GM04503 (cell line): ENCODE measurements at regions not wholly inside any gene's neighbourhood (a gene's known extent, or its start where the extent isn't known, plus 50 kb on each side); places are given as distances from the start of the nearest gene placed in this dataset.

Source experiments
- DNase-seq: peaks from one replicate; pipeline ENCODE4 v3.0.0-alpha.2; 2012; ENCODE audit warnings: low read depth

DNA sequence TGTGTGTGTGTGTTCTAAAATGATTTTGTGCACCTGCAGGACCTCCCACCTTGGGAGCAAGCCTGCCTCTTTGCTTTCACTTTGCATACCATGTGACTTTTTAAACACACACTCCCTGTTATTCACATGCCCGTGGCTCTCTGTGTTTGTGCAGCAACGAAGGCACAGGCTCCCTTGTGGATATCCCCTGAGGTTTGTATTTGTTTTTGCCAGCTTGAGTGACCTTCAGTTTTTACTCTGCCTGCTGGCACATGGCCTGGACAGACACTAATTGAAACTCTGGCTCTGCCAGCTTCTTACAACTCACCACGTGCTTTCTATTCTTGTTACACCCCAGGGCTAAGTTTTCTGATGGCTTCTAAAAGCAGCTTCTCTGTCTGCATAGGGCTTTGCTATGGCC, 885.8 kb downstream of the SH3BGRL start:
- no peak for DNase-seq

- DNase-seq: no peak
Observed at GRCh38 chrX:82092307-82092706, 890.4 kb downstream of the SH3BGRL start.

DNA sequence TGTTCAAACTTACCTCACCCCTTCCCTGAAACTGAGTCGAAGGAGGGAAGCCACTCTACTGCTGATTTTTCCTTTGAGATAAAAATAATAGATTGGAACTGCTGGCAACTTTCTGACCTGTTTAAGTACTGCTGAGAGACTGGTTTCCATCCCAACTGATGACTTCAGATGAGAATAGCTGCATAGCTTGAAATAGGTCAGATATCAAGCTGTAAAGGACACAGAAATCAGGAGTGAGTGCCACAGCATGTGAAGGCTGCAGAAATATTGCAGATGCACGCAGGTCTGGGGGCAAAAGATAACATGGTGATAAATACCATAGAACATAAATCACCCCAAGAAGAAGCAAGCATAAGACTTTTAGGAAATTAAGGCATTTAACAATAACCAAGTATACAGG, 923.2 kb downstream of the SH3BGRL start:
- no peak for DNase-seq

- no peak for DNase-seq
Observed at GRCh38 chrX:82127228-82128123, 925.6 kb downstream of the SH3BGRL start.

DNA sequence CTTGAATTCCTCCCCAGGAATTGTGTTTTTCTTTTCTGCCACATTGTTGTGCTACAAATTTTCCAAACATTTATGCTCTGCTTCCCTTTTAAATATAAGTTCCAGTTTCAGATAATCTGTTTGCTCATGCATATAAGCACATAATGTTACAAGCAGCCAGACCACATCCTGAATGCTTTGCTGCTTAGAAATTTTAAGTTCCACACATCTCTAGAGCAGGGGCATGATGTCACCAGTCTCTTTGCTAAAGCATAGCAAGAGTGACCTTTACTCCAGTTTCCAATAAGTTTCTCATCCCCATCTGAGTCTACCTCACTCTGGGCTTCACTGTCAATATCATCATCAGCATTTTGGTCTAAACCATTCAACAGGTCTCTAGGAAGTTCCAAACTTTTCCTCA, 932.5 kb downstream of the SH3BGRL start:
- peak; percentile 2 for DNase-seq

DNA sequence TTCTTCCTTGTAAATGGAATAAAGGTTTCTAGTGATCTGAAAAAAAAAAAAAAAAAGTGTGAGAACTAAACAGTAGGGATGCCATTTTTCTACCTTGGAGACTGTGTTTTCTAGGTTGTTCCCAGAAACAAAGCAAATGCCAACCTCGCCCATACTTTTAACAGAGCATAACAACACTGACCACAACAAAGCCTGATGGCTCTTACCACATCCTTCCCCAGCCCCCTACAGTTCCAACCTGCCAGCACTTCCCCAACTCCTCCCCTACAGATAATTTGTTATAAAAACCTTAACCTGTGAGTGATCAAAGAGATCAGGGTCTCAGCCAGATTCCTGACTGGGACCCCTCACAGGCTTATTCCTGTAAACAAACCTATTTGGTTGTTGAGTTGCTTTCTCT, 940.0 kb downstream of the SH3BGRL start:
- DNase-seq: no peak

GRCh38 chrX:82161195-82161594, 959.3 kb downstream of the SH3BGRL start:
- DNase-seq: no peak

- no peak for DNase-seq
Observed at GRCh38 chrX:82163701-82164100, 961.8 kb downstream of the SH3BGRL start.

- no peak for DNase-seq
Observed at GRCh38 chrX:82196866-82197265, 995.0 kb downstream of the SH3BGRL start.

DNA sequence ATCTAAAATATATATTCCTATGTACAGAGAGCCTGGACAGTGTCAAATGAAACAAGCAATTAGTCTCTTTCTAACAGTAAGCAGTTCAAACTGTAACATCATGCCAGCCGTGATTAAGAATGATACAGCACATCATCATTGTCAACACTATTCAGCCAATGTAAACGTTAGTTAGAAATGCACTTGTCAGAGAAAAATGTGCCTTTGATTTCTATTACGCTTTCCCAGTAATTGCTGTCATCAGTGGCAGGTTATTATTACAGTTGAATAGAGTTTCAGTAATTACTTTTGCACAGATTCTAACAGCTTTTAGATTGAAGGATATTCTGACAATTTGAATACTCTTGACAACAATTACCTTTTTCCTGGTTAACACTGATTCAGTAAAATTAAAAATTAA, 1007.1 kb downstream of the SH3BGRL start:
- DNase-seq: no peak

DNA sequence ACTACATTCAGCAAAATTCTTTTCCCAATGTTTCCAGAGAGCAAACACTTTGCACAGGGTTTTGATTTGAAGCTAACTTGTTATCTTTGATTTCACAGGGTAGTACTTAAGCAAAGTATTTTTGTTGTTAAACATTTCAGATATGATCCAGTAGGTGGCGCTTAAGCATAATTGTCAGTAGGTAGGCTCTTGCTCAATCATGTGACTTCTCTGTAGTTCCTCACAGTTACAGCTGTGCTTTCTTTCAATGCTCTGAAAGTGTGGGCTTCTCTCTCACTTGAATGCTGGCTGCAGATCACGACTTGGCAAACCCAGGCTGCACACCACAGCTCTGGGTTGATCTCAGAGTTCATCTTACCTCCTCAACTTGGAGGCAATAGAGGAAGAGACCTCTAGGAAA, 1016.5 kb downstream of the SH3BGRL start:
- DNase-seq: peak; percentile 1

- no peak for DNase-seq
Observed at GRCh38 chrX:82219129-82219528, 1017.2 kb downstream of the SH3BGRL start.

GRCh38 chrX:82224961-82225360, 1023.1 kb downstream of the SH3BGRL start:
- no peak for DNase-seq

- no peak for DNase-seq
Observed at GRCh38 chrX:82230013-82230412, 1028.1 kb downstream of the SH3BGRL start.

- DNase-seq: no peak
Observed at GRCh38 chrX:82232679-82233078, 1030.8 kb downstream of the SH3BGRL start.

DNA sequence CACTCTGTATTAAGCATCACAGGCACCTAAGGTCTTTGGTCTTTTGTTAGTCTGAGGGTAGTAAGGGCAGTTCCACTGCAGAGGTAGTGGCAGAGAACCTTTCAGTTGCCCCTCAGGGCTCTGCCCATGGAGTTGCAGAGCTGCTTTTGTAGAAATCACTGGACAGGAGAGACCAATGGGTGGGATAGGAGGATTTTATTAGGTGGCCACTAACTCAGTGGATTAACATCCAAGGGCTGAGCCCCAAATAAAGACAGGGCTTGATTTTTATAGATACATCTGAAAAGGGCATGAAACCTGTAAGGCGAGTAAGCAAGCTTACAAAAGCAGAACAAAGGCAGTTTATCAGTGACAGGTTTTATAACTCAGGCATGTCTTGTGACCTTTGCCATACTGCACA, 1035.4 kb downstream of the SH3BGRL start:
- no peak for DNase-seq
